COLO668 (cell line): ENCODE measurements at regions not wholly inside any gene's neighbourhood (a gene's known extent, or its start where the extent isn't known, plus 50 kb on each side); places are given as distances from the start of the nearest gene placed in this dataset.
A peak's percentile ranks its signal among the peaks of the same experiment; 100 is the strongest.

Experiments used
- DNase-seq: peaks from one replicate; lab custom pipeline; 2025; ENCODE audit not compliant: unreplicated experiment; lab: John Stamatoyannopoulos, UW

- peak; percentile 67 for DNase-seq
Measured at GRCh38 chr3:70120357-70120966, 120.9 kb downstream of the SAMMSON start.

DNA sequence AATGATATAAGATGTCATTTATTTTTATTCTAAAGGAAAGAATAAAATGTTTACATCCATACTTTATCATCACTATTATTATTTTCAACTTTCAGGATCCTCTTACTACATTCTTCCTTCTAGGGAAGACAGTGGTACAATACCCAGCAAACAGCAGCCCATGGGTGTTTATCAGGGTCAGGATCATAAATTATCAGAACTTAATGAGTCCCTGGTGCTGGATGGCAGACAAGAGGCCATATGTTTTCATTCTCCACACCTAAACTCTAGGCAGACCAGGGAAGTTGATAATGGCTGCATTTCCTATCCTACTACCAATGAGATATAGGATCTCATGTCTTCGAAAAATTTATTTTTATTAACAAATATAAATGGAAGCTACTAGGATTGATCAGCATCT is 127.7 kb downstream of the SAMMSON start:
- no peak for DNase-seq

DNA sequence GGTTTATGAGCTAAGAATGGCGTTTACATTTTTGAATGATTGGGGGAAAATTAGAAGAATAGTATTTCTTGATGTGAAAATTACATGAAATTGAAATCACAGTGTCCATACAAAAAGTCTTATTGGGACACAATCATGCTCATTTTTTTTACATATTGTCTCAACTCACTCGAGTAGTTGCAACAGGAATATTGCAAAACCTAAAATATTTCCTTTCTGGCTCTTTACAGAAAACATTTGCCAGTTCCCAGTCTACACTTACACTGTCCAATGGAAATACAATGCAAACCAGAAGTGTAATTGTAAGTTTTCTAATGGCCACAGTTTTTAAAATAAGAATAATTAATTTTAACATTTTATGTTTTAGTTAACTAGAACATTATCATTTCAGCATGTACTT is 137.8 kb downstream of the SAMMSON start:
- no peak for DNase-seq

- no peak for DNase-seq
Measured at GRCh38 chr3:70138606-70139005, 139.1 kb downstream of the SAMMSON start.
